ENCODE measurements at regions not wholly inside any gene's neighbourhood (a gene's known extent, or its start where the extent isn't known, plus 50 kb on each side); places are given as distances from the start of the nearest gene placed in this dataset.

GRCh38 chr3:109963831-109964230 is 626.5 kb upstream of the DPPA4 start:
- no peak for DNase-seq (ENCODE audit: low spot score)
- no peak for TF ChIP-seq CTCF (IDR thresholded peaks at IDR 0.05)
- H3K27ac ChIP-seq: no peak overlapping the region
- H3K4me3 ChIP-seq: no peak overlapping the region

- no peak for TF ChIP-seq CTCF (IDR thresholded peaks at IDR 0.05)
- H3K27ac ChIP-seq: no peak overlapping the region
- DNase-seq (ENCODE audit: low spot score): no peak
- no peak overlapping the region for H3K4me3 ChIP-seq
Measured at GRCh38 chr3:109973733-109974132, 636.4 kb upstream of the DPPA4 start.

- no peak for DNase-seq (ENCODE audit: low spot score)
- Histone ChIP-seq H3K27ac (no peak overlapping the region), H3K4me3 (no peak overlapping the region)
- no peak for TF ChIP-seq CTCF (IDR thresholded peaks at IDR 0.05)
Measured at GRCh38 chr3:109977897-109978296, 640.6 kb upstream of the DPPA4 start.

GRCh38 chr3:109982201-109982600 is 644.9 kb upstream of the DPPA4 start:
- H3K4me3 ChIP-seq: no peak overlapping the region
- no peak for DNase-seq (ENCODE audit: low spot score)
- H3K27ac ChIP-seq: no peak overlapping the region
- no peak for TF ChIP-seq CTCF (IDR thresholded peaks at IDR 0.05)

GRCh38 chr3:109984976-109985375 is 647.6 kb upstream of the DPPA4 start:
- no peak for DNase-seq (ENCODE audit: low spot score)
- no peak overlapping the region for H3K4me3 ChIP-seq
- no peak for TF ChIP-seq CTCF (IDR thresholded peaks at IDR 0.05)
- H3K27ac ChIP-seq: no peak overlapping the region

GRCh38 chr3:109985943-109986555 is 648.7 kb upstream of the DPPA4 start:
- Histone ChIP-seq H3K4me3 (no peak overlapping the region), H3K27ac (no peak overlapping the region)
- no peak for DNase-seq (ENCODE audit: low spot score)
- TF ChIP-seq CTCF (IDR thresholded peaks at IDR 0.05): no peak

GRCh38 chr3:109994853-109995252 is 657.5 kb upstream of the DPPA4 start:
- H3K27ac ChIP-seq: no peak overlapping the region
- H3K4me3 ChIP-seq: no peak overlapping the region
- DNase-seq (ENCODE audit: low spot score): no peak
- no peak for TF ChIP-seq CTCF (IDR thresholded peaks at IDR 0.05)
